C4-2B (cell line): ENCODE measurements at regions not wholly inside any gene's neighbourhood (a gene's known extent, or its start where the extent isn't known, plus 50 kb on each side); places are given as distances from the start of the nearest gene placed in this dataset.

Experiments
- CTCF ChIP-seq: fragments of 450-650 bp; conservative IDR thresholded peaks from 2 replicates; pipeline ENCODE4 v1.5.1; 2017; ENCODE audit warnings: mild to moderate bottlenecking
- ZFX ChIP-seq: fragments of 450-650 bp; IDR thresholded peaks from 2 replicates; pipeline ENCODE4 v1.6.1; 2017

GRCh38 chr3:153315781-153316180, 153.8 kb downstream of the RAP2B start:
- no peak for TF ChIP-seq CTCF
- no peak for TF ChIP-seq ZFX
